ENCODE measurements at regions not wholly inside any gene's neighbourhood (a gene's known extent, or its start where the extent isn't known, plus 50 kb on each side); places are given as distances from the start of the nearest gene placed in this dataset.
A peak's percentile ranks its signal among the peaks of the same experiment; 100 is the strongest.

- Histone ChIP-seq H4K20me1 (ENCODE audit: insufficient read depth, low read length) (no peaks in the 10 kb centered on the region), H3K4me2 (ENCODE audit: insufficient read depth, low read length) (no peak overlapping the region), H3K79me2 (ENCODE audit: insufficient read depth, low read length) (no peaks in the 10 kb centered on the region)
These were observed 475.1 kb upstream of the WWC1 start for GRCh38 chr5:167816354-167816753.

GRCh38 chr5:167816864-167817263, 474.6 kb upstream of the WWC1 start:
- no peak for TF ChIP-seq CTCF (IDR thresholded peaks at IDR 0.05; ENCODE audit: extremely low read depth, low read depth, low read length)
- peaks cover 3% of the 10 kb centered on the region for H3K27me3 ChIP-seq (ENCODE audit: insufficient read depth, low read length)
- no peak overlapping the region for H3K4me3 ChIP-seq (ENCODE audit: insufficient read depth, low read length)
- no peaks in the 10 kb centered on the region for H3K36me3 ChIP-seq (ENCODE audit: insufficient read depth, low read length)
- no peaks in the 10 kb centered on the region for H3K9me3 ChIP-seq (ENCODE audit: low read depth, low read length)
- H3K27ac ChIP-seq (ENCODE audit: low read depth, low read length): no peak overlapping the region
- H3K79me2 ChIP-seq (ENCODE audit: insufficient read depth, low read length): no peaks in the 10 kb centered on the region
- no peak for DNase-seq (ENCODE audit: insufficient read length, low spot score, missing footprints)
- H3K4me1 ChIP-seq (ENCODE audit: insufficient read depth, low read length): peaks cover 41% of the 10 kb centered on the region
- no peaks in the 10 kb centered on the region for H4K20me1 ChIP-seq (ENCODE audit: insufficient read depth, low read length)
- H2AFZ ChIP-seq (ENCODE audit: low read length): no peak overlapping the region
- no peak overlapping the region for H3K4me2 ChIP-seq (ENCODE audit: insufficient read depth, low read length)

More at GRCh38 chr5:167816354-167816753, 475.1 kb upstream of the WWC1 start:
- H3K4me3 ChIP-seq (ENCODE audit: insufficient read depth, low read length): no peak overlapping the region
- H2AFZ ChIP-seq (ENCODE audit: low read length): no peak overlapping the region
- H3K9me3 ChIP-seq (ENCODE audit: low read depth, low read length): no peaks in the 10 kb centered on the region
- H3K27ac ChIP-seq (ENCODE audit: low read depth, low read length): peak overlapping the region; percentile 75
- peaks cover 3% of the 10 kb centered on the region for H3K27me3 ChIP-seq (ENCODE audit: insufficient read depth, low read length)
- no peak for DNase-seq (ENCODE audit: insufficient read length, low spot score, missing footprints)
- peaks cover 36% of the 10 kb centered on the region for H3K4me1 ChIP-seq (ENCODE audit: insufficient read depth, low read length)
- H3K36me3 ChIP-seq (ENCODE audit: insufficient read depth, low read length): no peaks in the 10 kb centered on the region
- TF ChIP-seq CTCF (IDR thresholded peaks at IDR 0.05; ENCODE audit: extremely low read depth, low read depth, low read length): no peak

GRCh38 chr5:167819406-167819805, 472.0 kb upstream of the WWC1 start:
- peaks cover 6% of the 10 kb centered on the region for H3K27me3 ChIP-seq (ENCODE audit: insufficient read depth, low read length)
- H3K4me1 ChIP-seq (ENCODE audit: insufficient read depth, low read length): peaks cover 38% of the 10 kb centered on the region
- H2AFZ ChIP-seq (ENCODE audit: low read length): no peak overlapping the region
- no peaks in the 10 kb centered on the region for H3K79me2 ChIP-seq (ENCODE audit: insufficient read depth, low read length)
- H4K20me1 ChIP-seq (ENCODE audit: insufficient read depth, low read length): no peaks in the 10 kb centered on the region
- no peak overlapping the region for H3K27ac ChIP-seq (ENCODE audit: low read depth, low read length)
- no peak overlapping the region for H3K4me3 ChIP-seq (ENCODE audit: insufficient read depth, low read length)
- no peaks in the 10 kb centered on the region for H3K36me3 ChIP-seq (ENCODE audit: insufficient read depth, low read length)
- no peak overlapping the region for H3K4me2 ChIP-seq (ENCODE audit: insufficient read depth, low read length)
- no peaks in the 10 kb centered on the region for H3K9me3 ChIP-seq (ENCODE audit: low read depth, low read length)
- no peak for TF ChIP-seq CTCF (IDR thresholded peaks at IDR 0.05; ENCODE audit: extremely low read depth, low read depth, low read length)
- no peak for DNase-seq (ENCODE audit: insufficient read length, low spot score, missing footprints)

GRCh38 chr5:167820101-167820990, 471.1 kb upstream of the WWC1 start:
- DNase-seq (ENCODE audit: insufficient read length, low spot score, missing footprints): peak; percentile 32
- Histone ChIP-seq H3K36me3 (ENCODE audit: insufficient read depth, low read length) (no peaks in the 10 kb centered on the region), H4K20me1 (ENCODE audit: insufficient read depth, low read length) (no peaks in the 10 kb centered on the region), H3K27ac (ENCODE audit: low read depth, low read length) (no peak overlapping the region), H2AFZ (ENCODE audit: low read length) (no peak overlapping the region), H3K9me3 (ENCODE audit: low read depth, low read length) (no peaks in the 10 kb centered on the region), H3K79me2 (ENCODE audit: insufficient read depth, low read length) (no peaks in the 10 kb centered on the region), H3K4me1 (ENCODE audit: insufficient read depth, low read length) (peaks cover 33% of the 10 kb centered on the region), H3K27me3 (ENCODE audit: insufficient read depth, low read length) (peaks cover 9% of the 10 kb centered on the region), H3K4me3 (ENCODE audit: insufficient read depth, low read length) (peak overlapping the region; percentile 3), H3K4me2 (ENCODE audit: insufficient read depth, low read length) (peak overlapping the region; percentile 39)
- TF ChIP-seq CTCF (IDR thresholded peaks at IDR 0.05; ENCODE audit: extremely low read depth, low read depth, low read length): no peak
